GM12875 (cell line): ENCODE measurements at regions not wholly inside any gene's neighbourhood (a gene's known extent, or its start where the extent isn't known, plus 50 kb on each side); places are given as distances from the start of the nearest gene placed in this dataset.

Experiments
- H3K4me3 ChIP-seq: one replicate; pipeline ENCODE4 v1.5.1; 2011; ENCODE audit warnings: low read depth, low read length, control low read depth
- TF ChIP-seq, protein P1 (sequence below): IDR thresholded peaks from 2 replicates; pipeline ENCODE4 v1.5.1; 2011; ENCODE audit warnings: low read depth, mild to moderate bottlenecking, control low read depth, inconsistent platforms, low read length, moderate library complexity, borderline replicate concordance; ENCODE audit not compliant: insufficient read depth

DNA sequence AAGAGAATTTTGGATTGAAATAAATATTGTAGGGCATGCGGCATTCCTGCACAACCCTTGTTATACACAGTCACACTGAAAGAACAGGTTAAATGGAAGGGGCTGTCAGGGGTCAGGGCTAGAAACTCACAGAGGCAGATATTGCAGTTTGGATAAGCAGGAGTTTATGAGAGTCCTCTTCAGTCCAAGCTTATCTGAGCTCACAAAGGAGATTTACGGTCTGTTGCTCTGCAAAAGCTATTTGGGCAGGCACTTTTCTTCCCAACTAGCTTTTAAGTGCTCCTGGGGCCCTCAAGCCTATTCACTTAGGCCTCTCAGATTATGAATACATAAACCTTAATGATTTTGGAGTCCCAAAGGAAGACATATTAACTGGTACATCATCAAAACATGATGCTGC is 156.2 kb downstream of the SOX4 start:
- TF ChIP-seq, protein P1, sequence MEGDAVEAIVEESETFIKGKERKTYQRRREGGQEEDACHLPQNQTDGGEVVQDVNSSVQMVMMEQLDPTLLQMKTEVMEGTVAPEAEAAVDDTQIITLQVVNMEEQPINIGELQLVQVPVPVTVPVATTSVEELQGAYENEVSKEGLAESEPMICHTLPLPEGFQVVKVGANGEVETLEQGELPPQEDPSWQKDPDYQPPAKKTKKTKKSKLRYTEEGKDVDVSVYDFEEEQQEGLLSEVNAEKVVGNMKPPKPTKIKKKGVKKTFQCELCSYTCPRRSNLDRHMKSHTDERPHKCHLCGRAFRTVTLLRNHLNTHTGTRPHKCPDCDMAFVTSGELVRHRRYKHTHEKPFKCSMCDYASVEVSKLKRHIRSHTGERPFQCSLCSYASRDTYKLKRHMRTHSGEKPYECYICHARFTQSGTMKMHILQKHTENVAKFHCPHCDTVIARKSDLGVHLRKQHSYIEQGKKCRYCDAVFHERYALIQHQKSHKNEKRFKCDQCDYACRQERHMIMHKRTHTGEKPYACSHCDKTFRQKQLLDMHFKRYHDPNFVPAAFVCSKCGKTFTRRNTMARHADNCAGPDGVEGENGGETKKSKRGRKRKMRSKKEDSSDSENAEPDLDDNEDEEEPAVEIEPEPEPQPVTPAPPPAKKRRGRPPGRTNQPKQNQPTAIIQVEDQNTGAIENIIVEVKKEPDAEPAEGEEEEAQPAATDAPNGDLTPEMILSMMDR = no peak
- H3K4me3 ChIP-seq = no peak overlapping the region

DNA sequence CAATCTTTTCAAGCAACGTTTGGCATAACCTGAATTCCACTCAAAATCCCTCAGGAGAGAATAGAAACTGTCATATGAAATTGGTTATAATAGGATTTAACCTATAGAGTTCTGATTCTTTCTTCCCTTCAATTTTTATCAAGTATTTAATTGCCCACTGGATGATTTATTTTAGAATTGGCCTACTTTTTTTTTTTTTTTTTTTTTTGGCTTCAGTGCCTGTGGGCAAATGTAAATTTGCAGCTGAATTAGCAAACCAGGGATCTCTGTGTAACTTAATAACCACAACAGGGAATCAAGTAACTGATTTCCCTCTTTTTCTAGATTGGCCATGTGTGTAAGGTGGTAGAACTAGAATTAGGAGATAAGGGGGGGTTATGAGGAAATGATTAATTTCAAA is 157.0 kb downstream of the SOX4 start:
- no peak overlapping the region for H3K4me3 ChIP-seq
- TF ChIP-seq, protein P1 = no peak

GRCh38 chr6:21751608-21752007 is 158.1 kb downstream of the SOX4 start:
- no peak overlapping the region for H3K4me3 ChIP-seq
- TF ChIP-seq, protein P1 = no peak

- TF ChIP-seq, protein P1 = no peak
- H3K4me3 ChIP-seq = no peak overlapping the region
Measured at GRCh38 chr6:21752054-21752811, 158.7 kb downstream of the SOX4 start.

DNA sequence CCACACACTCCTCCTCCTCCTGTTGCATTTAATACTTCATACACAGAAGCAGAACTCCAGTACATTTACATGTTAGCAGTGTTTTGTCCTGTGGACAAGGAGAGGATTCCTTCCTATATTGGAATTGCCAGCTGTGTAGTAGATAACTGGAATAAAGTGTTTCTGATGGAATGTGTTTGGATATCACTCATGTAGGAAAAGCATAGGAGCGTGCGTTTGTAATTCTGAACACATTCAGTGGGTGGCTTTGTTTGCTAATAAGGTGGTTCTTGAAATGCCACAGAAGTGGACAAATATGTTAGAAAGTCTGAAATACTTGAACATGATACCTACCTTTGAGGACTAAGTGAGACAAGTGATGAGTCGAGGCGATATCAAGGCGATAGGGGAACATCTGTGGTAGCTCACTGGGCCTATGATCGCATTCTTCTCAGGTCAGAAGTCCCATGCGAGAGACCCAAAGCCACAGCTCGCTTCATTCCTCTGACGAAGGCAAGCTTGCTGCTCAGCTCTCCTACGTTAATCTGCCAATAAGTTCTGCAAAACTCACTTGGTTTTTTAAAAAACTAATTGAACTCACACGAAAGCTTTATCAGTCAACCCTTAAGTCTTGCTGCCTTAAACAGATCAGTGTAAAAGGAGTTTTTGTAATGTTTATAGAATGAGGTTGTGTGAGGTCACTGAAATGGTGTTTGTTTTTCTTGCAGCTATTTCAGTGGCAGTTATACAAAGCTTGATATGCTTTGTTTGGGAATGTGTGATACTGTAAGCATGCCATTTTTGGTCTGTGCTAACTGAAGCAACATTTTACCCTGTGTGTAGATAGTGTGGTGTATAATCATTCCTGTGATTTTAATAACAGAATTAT is 159.9 kb downstream of the SOX4 start:
- TF ChIP-seq, protein P1 = no peak
- H3K4me3 ChIP-seq = no peak overlapping the region

DNA sequence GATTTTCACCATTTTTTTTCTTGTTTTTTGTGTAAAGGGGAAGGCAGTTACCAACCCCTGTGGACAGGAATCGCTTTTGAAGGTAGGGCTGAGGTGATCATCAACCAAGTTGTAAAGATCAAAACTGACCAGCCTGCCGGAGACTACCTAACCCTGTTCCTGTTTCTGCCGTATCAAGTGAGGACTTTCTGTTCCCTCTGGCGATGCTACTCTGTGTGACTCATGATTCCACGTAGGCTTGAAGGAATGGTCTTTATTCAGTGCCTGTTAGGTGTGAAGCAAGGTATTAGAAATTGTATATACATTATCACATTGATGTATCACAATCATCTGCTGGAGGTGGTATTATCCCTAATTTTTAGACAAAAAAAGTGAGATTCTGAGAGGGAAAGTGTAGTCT is 161.3 kb downstream of the SOX4 start:
- TF ChIP-seq, protein P1 = no peak
- H3K4me3 ChIP-seq = no peak overlapping the region
